Panc1 (cell line): ENCODE measurements at regions not wholly inside any gene's neighbourhood (a gene's known extent, or its start where the extent isn't known, plus 50 kb on each side); places are given as distances from the start of the nearest gene placed in this dataset.

Source experiments
- ATAC-seq: fragments of 200-7000 bp; cut with Tn5 transposase; 2 replicates; pipeline ENCODE4 v1.9.1; 2020; ENCODE audit warnings: mild to moderate bottlenecking, moderate library complexity
- BruUV-seq: library from RNA; stranded (reverse); fragments of 400-500 nt; replicated peaks from 2 replicates; lab custom pipeline; 2021; lab: Mats Ljungman, UMichigan
- CTCF ChIA-PET: fragments of 300-600 bp; sonication (Branson Sonifier 250); formaldehyde crosslinking; loops from one replicate; lab custom pipeline; 2022; ENCODE audit warnings: antibody characterized with exemption; lab: Charles Lee
- POLR2A ChIA-PET: fragments of 300-600 bp; sonication (Branson Sonifier 250); formaldehyde crosslinking; loops from one replicate; lab custom pipeline; 2022; ENCODE audit warnings: antibody characterized with exemption; lab: Charles Lee
- DNase-seq: peaks from one replicate; pipeline ENCODE4 v3.0.0-alpha.2; 2010; ENCODE audit warnings: low read depth, low spot score
- H3K27ac ChIP-seq: 2 replicates; pipeline ENCODE4 v1.5.1; 2011; ENCODE audit warnings: mild to moderate bottlenecking, low read length, inconsistent platforms
- H3K27me3 ChIP-seq: fragments of 200-500 bp; sonication (Bioruptor generic); 2 replicates; pipeline ENCODE4 v1.6.0; 2014; ENCODE audit warnings: low read length, inconsistent platforms; ENCODE audit not compliant: control insufficient read depth, insufficient read depth
- H3K36me3 ChIP-seq: fragments of 200-500 bp; sonication (Bioruptor generic); 2 replicates; pipeline ENCODE4 v1.5.1; 2014; ENCODE audit warnings: inconsistent platforms, mild to moderate bottlenecking, low read length, moderate library complexity; ENCODE audit not compliant: control insufficient read depth, insufficient read depth
- H3K4me1 ChIP-seq: 2 replicates; pipeline ENCODE4 v1.5.1; 2011; ENCODE audit warnings: inconsistent platforms, mild to moderate bottlenecking, low read length, moderate library complexity; ENCODE audit not compliant: control insufficient read depth, insufficient read depth
- H3K4me3 ChIP-seq, 2 experiments: 2 replicates each; pipeline ENCODE4 v1.5.1; 2011 to 2012; ENCODE audit warnings: low read depth in 2 of 2, low read length in 2 of 2, mild to moderate bottlenecking in 2 of 2, inconsistent platforms in 1 of 2, moderate library complexity in 1 of 2
- H3K9me3 ChIP-seq: fragments of 200-500 bp; sonication (Bioruptor generic); 2 replicates; pipeline ENCODE4 v1.5.1; 2014; ENCODE audit warnings: low read depth, mild to moderate bottlenecking, inconsistent platforms, low read length, moderate library complexity; ENCODE audit not compliant: control insufficient read depth, insufficient read depth
- CTCF ChIP-seq: fragments of 450-650 bp; IDR thresholded peaks from 2 replicates; pipeline ENCODE4 v1.5.1; 2017; ENCODE audit warnings: mild to moderate bottlenecking
- POLR2AphosphoS5 ChIP-seq: IDR thresholded peaks from 2 replicates; pipeline ENCODE4 v1.6.1; 2012; ENCODE audit warnings: mild to moderate bottlenecking, low read depth, low read length, moderate library complexity
- REST ChIP-seq, 2 experiments: IDR thresholded peaks; 2 replicates each; pipeline ENCODE4 v1.6.1; 2011 to 2012; ENCODE audit warnings: low read depth in 2 of 2, control low read depth in 1 of 2, low read length in 1 of 2, mild to moderate bottlenecking in 1 of 2, moderate library complexity in 1 of 2; ENCODE audit not compliant: insufficient read depth in 1 of 2
- SIN3A ChIP-seq: IDR thresholded peaks from 2 replicates; pipeline ENCODE4 v1.6.1; 2012; ENCODE audit warnings: low read depth, mild to moderate bottlenecking, low read length, moderate library complexity, borderline replicate concordance; ENCODE audit not compliant: insufficient read depth
- TCF7L2 ChIP-seq: IDR thresholded peaks from 2 replicates; pipeline ENCODE4 v1.6.1; 2011; ENCODE audit warnings: mild to moderate bottlenecking, low read depth, low read length, inconsistent platforms
- in situ Hi-C: cut with HindIII; loops from 2 replicates; pipeline ENCODE4 v1.10.0; 2016; ENCODE audit warnings: low sequenced_read_pairs, low pct_unique_long_range_greater_than_20kb
- intact Hi-C: fragments of 100-400 bp; cut with micrococcal nuclease; formaldehyde crosslinking; loops from one replicate; pipeline ENCODE4 v1.10.0; 2022; ENCODE audit not compliant: unreplicated experiment

- TF ChIP-seq TCF7L2 (no peak), CTCF (no peak), REST (IDR thresholded peaks at IDR 0.05; ENCODE audit: insufficient read depth in 1 of 2, low read depth in 2 of 2, low read length in 1 of 2) (no peak), POLR2AphosphoS5 (no peak), SIN3A (no peak)
- ChIA-PET CTCF (no interaction called here), POLR2A (no interaction called here)
- no peak overlapping the region for H3K27ac ChIP-seq
- DNase-seq (no peak), ATAC-seq (no peak)
- H3K4me1 ChIP-seq: no peaks in the 10 kb centered on the region
- H3K36me3 ChIP-seq: no peaks in the 10 kb centered on the region
- intact Hi-C loops (no loop called here), in situ Hi-C loops (no loop called here)
- H3K9me3 ChIP-seq: no peaks in the 10 kb centered on the region
- no TSS peak for BruUV-seq
- no peaks in the 10 kb centered on the region for H3K27me3 ChIP-seq
- no peak overlapping the region for H3K4me3 ChIP-seq
Measured at GRCh38 chr7:19869979-19870378, 96.6 kb upstream of the TMEM196 start.

GRCh38 chr7:19853261-19853832, 79.9 kb upstream of the TMEM196 start:
- ATAC-seq (no peak), DNase-seq (no peak)
- CTCF ChIA-PET: interaction anchor here (0.6 kb wide), 1 partner anchor 17 kb away, joined by 5 read pairs; no protein-coding TSS in a partner anchor
- no peak overlapping the region for H3K27ac ChIP-seq
- H3K27me3 ChIP-seq: no peaks in the 10 kb centered on the region
- H3K9me3 ChIP-seq: no peaks in the 10 kb centered on the region; the same call in 1 of the 2 replicates
- no peak overlapping the region for H3K4me3 ChIP-seq
- no peaks in the 10 kb centered on the region for H3K4me1 ChIP-seq
- BruUV-seq: no TSS peak
- POLR2A ChIA-PET: no interaction called here
- intact Hi-C loops (no loop called here), in situ Hi-C loops (no loop called here)
- no peaks in the 10 kb centered on the region for H3K36me3 ChIP-seq
- TF ChIP-seq TCF7L2: no peak
- TF ChIP-seq REST (IDR thresholded peaks at IDR 0.05; ENCODE audit: insufficient read depth in 1 of 2, low read depth in 2 of 2, low read length in 1 of 2): no peak
- no peak for TF ChIP-seq SIN3A
- TF ChIP-seq POLR2AphosphoS5: no peak
- TF ChIP-seq CTCF: no peak
